ENCODE measurements at regions not wholly inside any gene's neighbourhood (a gene's known extent, or its start where the extent isn't known, plus 50 kb on each side); places are given as distances from the start of the nearest gene placed in this dataset.

- TF ChIP-seq POLR2A (conservative IDR thresholded peaks at IDR 0.05) (no peak), RBM39 (optimal IDR thresholded peaks at IDR 0.05; ENCODE audit: low read depth, low read length) (no peak), MEF2D (tag; conservative IDR thresholded peaks at IDR 0.05; ENCODE audit: low read depth) (no peak), GABPA (tag; conservative IDR thresholded peaks at IDR 0.05; ENCODE audit: low read depth) (no peak)
- TF ChIP-seq, protein P1, sequence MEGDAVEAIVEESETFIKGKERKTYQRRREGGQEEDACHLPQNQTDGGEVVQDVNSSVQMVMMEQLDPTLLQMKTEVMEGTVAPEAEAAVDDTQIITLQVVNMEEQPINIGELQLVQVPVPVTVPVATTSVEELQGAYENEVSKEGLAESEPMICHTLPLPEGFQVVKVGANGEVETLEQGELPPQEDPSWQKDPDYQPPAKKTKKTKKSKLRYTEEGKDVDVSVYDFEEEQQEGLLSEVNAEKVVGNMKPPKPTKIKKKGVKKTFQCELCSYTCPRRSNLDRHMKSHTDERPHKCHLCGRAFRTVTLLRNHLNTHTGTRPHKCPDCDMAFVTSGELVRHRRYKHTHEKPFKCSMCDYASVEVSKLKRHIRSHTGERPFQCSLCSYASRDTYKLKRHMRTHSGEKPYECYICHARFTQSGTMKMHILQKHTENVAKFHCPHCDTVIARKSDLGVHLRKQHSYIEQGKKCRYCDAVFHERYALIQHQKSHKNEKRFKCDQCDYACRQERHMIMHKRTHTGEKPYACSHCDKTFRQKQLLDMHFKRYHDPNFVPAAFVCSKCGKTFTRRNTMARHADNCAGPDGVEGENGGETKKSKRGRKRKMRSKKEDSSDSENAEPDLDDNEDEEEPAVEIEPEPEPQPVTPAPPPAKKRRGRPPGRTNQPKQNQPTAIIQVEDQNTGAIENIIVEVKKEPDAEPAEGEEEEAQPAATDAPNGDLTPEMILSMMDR (IDR thresholded peaks at IDR 0.05 in 2 of 3, conservative IDR thresholded peaks at IDR 0.05 in 1 of 3; ENCODE audit: insufficient read depth in 2 of 3, low read depth in 1 of 3, low read length in 3 of 3), result no peak
- TF ChIP-seq, protein P2, sequence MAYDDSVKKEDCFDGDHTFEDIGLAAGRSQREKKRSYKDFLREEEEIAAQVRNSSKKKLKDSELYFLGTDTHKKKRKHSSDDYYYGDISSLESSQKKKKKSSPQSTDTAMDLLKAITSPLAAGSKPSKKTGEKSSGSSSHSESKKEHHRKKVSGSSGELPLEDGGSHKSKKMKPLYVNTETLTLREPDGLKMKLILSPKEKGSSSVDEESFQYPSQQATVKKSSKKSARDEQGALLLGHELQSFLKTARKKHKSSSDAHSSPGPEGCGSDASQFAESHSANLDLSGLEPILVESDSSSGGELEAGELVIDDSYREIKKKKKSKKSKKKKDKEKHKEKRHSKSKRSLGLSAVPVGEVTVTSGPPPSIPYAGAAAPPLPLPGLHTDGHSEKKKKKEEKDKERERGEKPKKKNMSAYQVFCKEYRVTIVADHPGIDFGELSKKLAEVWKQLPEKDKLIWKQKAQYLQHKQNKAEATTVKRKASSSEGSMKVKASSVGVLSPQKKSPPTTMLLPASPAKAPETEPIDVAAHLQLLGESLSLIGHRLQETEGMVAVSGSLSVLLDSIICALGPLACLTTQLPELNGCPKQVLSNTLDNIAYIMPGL (CRISPR knock-in tag; IDR thresholded peaks at IDR 0.05), result no peak
Observed at GRCh38 chr1:38141483-38141882, 94.9 kb upstream of the POU3F1 start.

Measured in K562 (cell line).